GM18502 (cell line): ENCODE measurements at regions not wholly inside any gene's neighbourhood (a gene's known extent, or its start where the extent isn't known, plus 50 kb on each side); places are given as distances from the start of the nearest gene placed in this dataset.

ENCODE experiments used
- ATAC-seq: cut with Tn5 transposase; IDR thresholded peaks from one replicate; pipeline ENCODE4 v1.9.1; 2021; ENCODE audit warnings: mild to moderate bottlenecking; ENCODE audit not compliant: unreplicated experiment, poor library complexity

DNA sequence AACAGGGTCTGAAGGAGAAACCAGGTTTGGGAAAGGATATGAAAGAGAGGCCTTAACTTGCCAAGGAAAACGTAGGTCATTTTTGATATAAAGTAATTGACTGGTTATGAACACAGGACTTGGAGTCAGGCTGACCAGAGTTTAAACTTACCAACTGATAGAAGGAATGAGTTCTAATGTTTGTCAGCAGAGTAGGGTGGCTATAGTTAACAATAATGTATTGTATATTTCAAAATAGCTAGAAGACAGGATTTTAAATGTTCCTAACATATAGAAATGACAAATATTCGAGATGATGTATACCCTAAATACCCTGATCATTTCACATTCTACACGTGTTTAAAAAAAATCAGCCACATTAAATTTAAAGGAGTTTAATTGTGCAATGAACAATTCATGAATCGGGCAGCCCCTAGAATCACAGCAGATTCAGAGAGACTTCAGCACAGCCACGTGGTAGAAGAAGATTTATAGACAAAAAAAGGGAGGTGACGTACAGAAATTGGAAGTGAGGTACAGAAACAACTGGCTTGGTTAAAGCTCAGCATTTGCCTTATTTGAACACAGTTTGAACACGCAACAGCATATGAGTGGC, 52.5 kb upstream of the PLEKHG7 start:
- ATAC-seq = peak; percentile 22

GRCh38 chr12:92649511-92650227, 53.1 kb upstream of the PLEKHG7 start:
- ATAC-seq = peak; percentile 92

GRCh38 chr12:92648242-92649031, 54.4 kb upstream of the PLEKHG7 start:
- ATAC-seq = no peak

GRCh38 chr12:92641291-92641690, 61.5 kb upstream of the PLEKHG7 start:
- no peak for ATAC-seq

DNA sequence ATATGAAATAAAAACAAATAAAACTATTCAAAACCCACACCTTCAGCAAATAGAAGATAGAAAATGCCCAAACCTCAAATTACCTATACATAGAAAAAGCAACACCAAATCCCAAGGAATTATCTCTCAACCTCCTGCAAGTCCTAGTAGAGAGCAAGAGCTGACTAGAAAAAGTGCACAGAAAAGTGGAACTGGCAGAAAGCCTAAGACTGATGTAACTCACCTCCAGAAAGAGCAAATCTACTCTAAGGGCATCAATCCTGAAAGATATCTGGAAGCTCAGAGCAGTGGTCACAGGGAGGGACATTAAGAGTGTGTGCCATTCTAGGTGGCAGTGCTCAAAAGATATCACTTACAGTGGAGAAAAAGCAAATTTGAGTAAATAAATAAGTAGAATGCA, 62.1 kb upstream of the PLEKHG7 start:
- no peak for ATAC-seq

GRCh38 chr12:92639017-92639416, 63.8 kb upstream of the PLEKHG7 start:
- ATAC-seq = no peak

DNA sequence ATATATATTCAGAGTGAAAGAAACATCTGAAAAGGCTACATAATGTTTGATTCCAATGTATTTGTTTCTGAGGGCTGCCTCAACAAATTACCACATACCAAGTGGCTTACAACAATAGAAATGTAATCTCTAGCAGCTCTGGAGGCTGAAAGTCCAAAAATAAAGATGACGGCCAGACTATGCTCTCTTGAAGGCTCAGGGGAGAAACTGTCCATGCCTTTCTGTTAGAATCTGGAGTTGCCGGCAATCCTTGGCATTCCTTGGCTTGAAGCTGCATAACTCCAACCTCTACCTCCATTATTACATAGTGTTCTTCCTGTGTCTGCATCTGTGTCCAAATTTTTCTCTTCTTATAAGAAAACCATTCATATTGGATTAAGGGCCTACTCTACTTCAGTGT, 68.1 kb upstream of the PLEKHG7 start:
- no peak for ATAC-seq

GRCh38 chr12:92634202-92634601, 68.6 kb upstream of the PLEKHG7 start:
- ATAC-seq = no peak

GRCh38 chr12:92630968-92631367, 71.8 kb upstream of the PLEKHG7 start:
- ATAC-seq = no peak

- ATAC-seq = no peak
These were observed 73.3 kb upstream of the PLEKHG7 start for GRCh38 chr12:92629349-92630065.

- no peak for ATAC-seq
These were observed 74.3 kb upstream of the PLEKHG7 start for GRCh38 chr12:92628476-92628875.

DNA sequence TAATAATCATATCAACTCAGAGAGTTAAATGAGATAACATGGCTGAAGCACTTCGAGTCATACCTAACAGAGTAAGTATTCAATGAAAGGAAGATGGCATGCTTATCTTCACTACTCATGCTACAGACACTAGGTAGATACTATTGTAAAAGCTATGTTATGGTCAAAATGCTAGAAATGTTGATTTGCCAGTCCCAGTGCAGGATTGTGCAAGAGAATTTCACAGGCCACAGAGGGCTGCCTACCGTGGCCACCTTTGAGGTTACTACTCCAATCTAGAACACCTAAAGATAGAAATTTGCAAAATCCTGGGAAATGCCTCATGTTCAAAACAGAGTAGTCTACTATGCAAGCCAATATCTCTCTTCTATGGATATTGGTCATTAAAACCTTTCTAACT, 75.3 kb upstream of the PLEKHG7 start:
- ATAC-seq = no peak

DNA sequence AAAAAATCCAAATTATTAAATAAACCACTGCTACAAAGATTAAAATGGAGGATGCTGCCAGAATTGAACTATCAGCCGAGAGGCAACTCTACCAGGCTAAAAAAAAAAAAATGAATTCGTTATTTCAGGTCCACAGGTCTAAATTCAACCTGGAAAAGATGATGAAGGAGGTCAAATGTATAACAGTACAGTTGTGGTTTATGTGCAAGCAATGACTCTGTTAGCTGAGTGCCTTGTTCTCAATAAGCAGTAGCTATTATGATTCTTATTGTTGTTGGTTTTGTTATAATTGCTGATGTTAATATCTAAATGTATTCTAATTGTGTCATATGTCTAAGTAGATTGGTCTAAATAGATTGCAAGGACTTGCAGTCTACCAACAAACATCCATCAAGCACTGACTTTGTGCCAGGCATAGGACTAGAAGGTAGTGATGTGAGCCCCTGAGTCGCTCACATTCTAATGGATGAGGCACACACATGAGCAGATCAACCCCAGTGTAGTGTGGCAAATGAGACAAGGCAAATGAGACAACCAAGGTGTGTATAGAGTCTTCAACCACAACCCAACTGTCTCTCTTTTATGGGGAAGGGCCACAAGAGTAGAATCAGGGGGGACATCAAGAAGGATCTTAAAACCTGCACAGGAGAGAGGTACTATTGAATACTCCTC, 77.0 kb upstream of the PLEKHG7 start:
- no peak for ATAC-seq

DNA sequence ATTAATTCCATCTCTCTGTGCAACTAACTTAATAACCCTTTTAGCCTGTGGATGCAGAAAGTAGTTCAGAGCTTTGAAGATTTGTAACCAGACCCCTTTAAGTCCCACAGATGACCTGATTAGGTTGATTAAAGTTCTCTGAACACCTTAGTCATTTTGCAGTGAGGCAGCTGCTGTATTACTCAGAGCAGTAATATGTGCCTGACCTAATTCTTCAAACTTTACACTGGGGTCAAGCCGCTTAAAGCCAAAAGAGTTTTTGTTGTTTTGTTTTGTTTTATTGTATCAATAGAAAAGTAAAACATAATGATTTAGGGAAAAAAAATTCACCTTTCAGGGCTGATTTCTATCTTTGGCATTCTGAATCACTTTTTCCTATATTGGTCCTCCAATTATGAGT, 78.6 kb upstream of the PLEKHG7 start:
- no peak for ATAC-seq

- no peak for ATAC-seq
These were observed 79.4 kb upstream of the PLEKHG7 start for GRCh38 chr12:92623386-92623785.

DNA sequence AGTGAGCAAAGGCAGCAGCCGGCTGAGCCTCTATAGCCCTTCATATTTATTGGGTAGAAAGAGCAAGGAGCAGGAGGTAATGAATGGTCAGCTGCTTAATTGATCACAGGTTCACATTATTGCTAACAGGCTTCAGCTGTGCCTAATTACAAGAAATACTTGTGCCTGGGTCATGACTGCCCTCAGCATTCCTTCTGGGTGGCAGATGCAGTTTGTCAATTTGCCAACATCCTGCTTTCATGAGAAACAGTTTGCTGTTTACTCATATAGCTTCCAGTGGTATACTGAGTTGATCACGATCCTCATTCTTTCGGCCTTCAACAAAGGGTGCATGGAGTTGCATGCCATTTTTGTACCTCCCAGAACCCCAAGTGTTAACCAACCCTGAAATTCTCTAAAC, 81.0 kb upstream of the PLEKHG7 start:
- no peak for ATAC-seq

GRCh38 chr12:92621312-92621711, 81.5 kb upstream of the PLEKHG7 start:
- no peak for ATAC-seq

DNA sequence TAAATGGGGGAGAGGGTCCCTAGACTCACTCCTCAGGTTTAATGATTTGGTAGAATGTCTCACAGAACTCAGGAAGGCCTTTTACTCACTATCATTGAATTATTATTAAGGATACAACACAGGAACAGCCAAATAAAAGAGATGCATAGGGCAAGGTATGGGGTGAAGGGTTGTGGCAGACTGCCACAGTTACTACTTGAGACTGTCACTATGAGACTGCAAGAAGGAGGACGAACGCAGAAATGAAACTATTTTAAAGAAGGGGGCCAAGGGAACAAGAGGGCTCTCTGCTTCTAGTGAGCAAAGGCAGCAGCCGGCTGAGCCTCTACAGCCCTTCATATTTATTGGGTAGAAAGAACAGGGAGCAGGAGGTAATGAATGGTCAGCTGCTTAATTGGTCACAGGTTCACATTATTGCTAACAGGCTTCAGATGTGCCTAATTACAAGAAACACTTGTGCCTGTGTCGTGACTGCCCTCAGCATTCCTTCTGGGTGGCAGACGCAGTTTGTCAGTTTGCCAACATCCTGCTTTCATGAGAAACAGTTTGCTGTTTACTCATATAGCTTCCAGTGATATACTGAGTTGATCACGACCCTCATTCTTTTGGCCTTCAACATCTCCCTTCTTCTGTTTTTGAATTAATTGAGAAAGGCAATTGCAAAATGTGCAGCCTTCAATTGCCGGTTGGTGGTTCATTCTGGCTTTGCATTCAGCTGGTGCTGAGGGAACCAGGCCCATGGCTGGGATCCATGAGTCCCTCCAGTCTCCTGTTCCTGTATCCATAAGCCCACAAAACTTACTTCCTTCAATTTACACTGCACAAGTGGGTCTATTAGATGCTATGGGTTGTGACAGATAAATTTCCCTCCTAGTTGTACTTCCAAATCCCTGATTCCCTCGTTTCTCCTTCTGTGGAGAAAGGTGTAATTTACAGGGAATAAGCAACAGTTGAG, 82.8 kb upstream of the PLEKHG7 start:
- no peak for ATAC-seq

DNA sequence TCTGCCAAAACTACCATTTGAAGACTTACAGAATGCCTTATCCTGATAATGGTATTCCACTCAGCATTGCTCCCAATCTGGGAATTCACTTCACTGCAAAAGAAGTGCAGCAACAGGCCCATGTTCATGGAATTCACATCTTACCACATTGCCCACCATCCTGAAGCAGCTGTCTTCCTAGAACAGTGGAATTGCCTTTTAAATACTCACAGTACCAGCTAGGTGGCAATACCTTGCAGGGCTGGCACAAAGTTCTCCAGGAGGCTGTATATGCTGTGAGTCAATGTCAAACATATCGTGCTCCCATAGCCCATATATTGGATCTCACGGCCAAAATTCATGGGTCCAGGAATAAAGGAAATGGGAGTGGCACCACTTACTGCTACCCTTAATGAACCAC, 83.8 kb upstream of the PLEKHG7 start:
- ATAC-seq = no peak
